HG03521 (cell line): ENCODE measurements at regions not wholly inside any gene's neighbourhood (a gene's known extent, or its start where the extent isn't known, plus 50 kb on each side); places are given as distances from the start of the nearest gene placed in this dataset.
"Not testable (repeated sequence)": the region's sequence is repeated elsewhere in the genome, so short reads cannot be mapped to it uniquely, and the experiment has no call there.

Experiments used
- ATAC-seq: cut with Tn5 transposase; IDR thresholded peaks from one replicate; pipeline ENCODE4 v1.9.1; 2021; ENCODE audit warnings: mild to moderate bottlenecking, moderate library complexity; ENCODE audit not compliant: unreplicated experiment

GRCh38 chr5:154593071-154593470 lies 115.0 kb upstream of the HAND1 start:
- no peak for ATAC-seq

GRCh38 chr5:154590093-154590724 lies 112.2 kb upstream of the HAND1 start:
- ATAC-seq: no peak

- ATAC-seq: no peak
These were observed 111.5 kb upstream of the HAND1 start for GRCh38 chr5:154589511-154589910.

GRCh38 chr5:154588833-154589425 lies 110.9 kb upstream of the HAND1 start:
- ATAC-seq: not testable (repeated sequence)

- ATAC-seq: no peak
These were observed 110.2 kb upstream of the HAND1 start for GRCh38 chr5:154588091-154588774.

- ATAC-seq: no peak
These were observed 109.3 kb upstream of the HAND1 start for GRCh38 chr5:154587123-154588026.

- ATAC-seq: no peak
These were observed 105.7 kb upstream of the HAND1 start for GRCh38 chr5:154583671-154584177.

- ATAC-seq: no peak
These were observed 102.4 kb upstream of the HAND1 start for GRCh38 chr5:154580422-154580821.

- ATAC-seq: no peak
These were observed 99.4 kb upstream of the HAND1 start for GRCh38 chr5:154577416-154577815.

GRCh38 chr5:154576429-154576806 lies 98.4 kb upstream of the HAND1 start:
- no peak for ATAC-seq

- ATAC-seq: peak; percentile 91
These were observed 97.8 kb upstream of the HAND1 start for GRCh38 chr5:154575546-154576428.

GRCh38 chr5:154573011-154573410 lies 95.0 kb upstream of the HAND1 start:
- ATAC-seq: no peak

- no peak for ATAC-seq
These were observed 93.5 kb upstream of the HAND1 start for GRCh38 chr5:154571325-154572035.

GRCh38 chr5:154570572-154571324 lies 92.7 kb upstream of the HAND1 start:
- no peak for ATAC-seq

- ATAC-seq: no peak
These were observed 90.6 kb upstream of the HAND1 start for GRCh38 chr5:154568589-154568988.

- no peak for ATAC-seq
These were observed 89.1 kb upstream of the HAND1 start for GRCh38 chr5:154567155-154567554.

- ATAC-seq: no peak
These were observed 88.2 kb upstream of the HAND1 start for GRCh38 chr5:154566146-154566680.

- ATAC-seq: no peak
These were observed 87.1 kb upstream of the HAND1 start for GRCh38 chr5:154565123-154565522.
